ENCODE measurements at regions not wholly inside any gene's neighbourhood (a gene's known extent, or its start where the extent isn't known, plus 50 kb on each side); places are given as distances from the start of the nearest gene placed in this dataset.
"Not testable (repeated sequence)": the region's sequence is repeated elsewhere in the genome, so short reads cannot be mapped to it uniquely, and the experiment has no call there.

GRCh38 chr4:49229713-49230112 is 243.6 kb downstream of the CWH43 start:
- not testable (repeated sequence) for TF ChIP-seq POLR2A (IDR thresholded peaks at IDR 0.05; ENCODE audit: low read length); KDM1A (IDR thresholded peaks at IDR 0.05; ENCODE audit: low read depth)
- TF ChIP-seq, protein P1, sequence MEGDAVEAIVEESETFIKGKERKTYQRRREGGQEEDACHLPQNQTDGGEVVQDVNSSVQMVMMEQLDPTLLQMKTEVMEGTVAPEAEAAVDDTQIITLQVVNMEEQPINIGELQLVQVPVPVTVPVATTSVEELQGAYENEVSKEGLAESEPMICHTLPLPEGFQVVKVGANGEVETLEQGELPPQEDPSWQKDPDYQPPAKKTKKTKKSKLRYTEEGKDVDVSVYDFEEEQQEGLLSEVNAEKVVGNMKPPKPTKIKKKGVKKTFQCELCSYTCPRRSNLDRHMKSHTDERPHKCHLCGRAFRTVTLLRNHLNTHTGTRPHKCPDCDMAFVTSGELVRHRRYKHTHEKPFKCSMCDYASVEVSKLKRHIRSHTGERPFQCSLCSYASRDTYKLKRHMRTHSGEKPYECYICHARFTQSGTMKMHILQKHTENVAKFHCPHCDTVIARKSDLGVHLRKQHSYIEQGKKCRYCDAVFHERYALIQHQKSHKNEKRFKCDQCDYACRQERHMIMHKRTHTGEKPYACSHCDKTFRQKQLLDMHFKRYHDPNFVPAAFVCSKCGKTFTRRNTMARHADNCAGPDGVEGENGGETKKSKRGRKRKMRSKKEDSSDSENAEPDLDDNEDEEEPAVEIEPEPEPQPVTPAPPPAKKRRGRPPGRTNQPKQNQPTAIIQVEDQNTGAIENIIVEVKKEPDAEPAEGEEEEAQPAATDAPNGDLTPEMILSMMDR (IDR thresholded peaks at IDR 0.05): not testable (repeated sequence)

All from A549 (cell line).